A549 (cell line): ENCODE measurements at regions not wholly inside any gene's neighbourhood (a gene's known extent, or its start where the extent isn't known, plus 50 kb on each side); places are given as distances from the start of the nearest gene placed in this dataset.

Experiments
- BHLHE40 ChIP-seq: IDR thresholded peaks from 2 replicates; pipeline ENCODE4 v1.6.1; 2012; ENCODE audit warnings: low read depth, low read length, inconsistent platforms
- CBX2 ChIP-seq: fragments of 200-600 bp; sonication (generic); IDR thresholded peaks from 2 replicates; pipeline ENCODE4 v1.6.1; 2016; ENCODE audit warnings: low read depth, mild to moderate bottlenecking, borderline replicate concordance
- CTCF ChIP-seq: fragments of >200 bp; sonication (Bioruptor Twin); formaldehyde crosslinking; IDR thresholded peaks from 3 replicates; pipeline ENCODE4 v1.5.1; 2016
- HMGXB4 ChIP-seq: fragments of 250-450 bp; sonication (Bioruptor Pico); IDR thresholded peaks from 2 replicates; pipeline ENCODE4 v1.5.0; 2021; ENCODE audit warnings: mild to moderate bottlenecking, moderate library complexity, borderline replicate concordance
- PBX3 ChIP-seq: IDR thresholded peaks from 2 replicates; pipeline ENCODE4 v1.6.1; 2012
- POLR2A ChIP-seq: IDR thresholded peaks from 2 replicates; pipeline ENCODE4 v1.6.1; 2012; ENCODE audit warnings: mild to moderate bottlenecking, low read length

GRCh38 chr3:76039431-76039830 is 254.1 kb upstream of the ZNF717 start:
- no peak for TF ChIP-seq CTCF
- no peak for TF ChIP-seq PBX3
- TF ChIP-seq BHLHE40 = no peak
- no peak for TF ChIP-seq POLR2A
- no peak for TF ChIP-seq HMGXB4 (CRISPR knock-in tag)
- TF ChIP-seq CBX2 = no peak
